ENCODE measurements at regions not wholly inside any gene's neighbourhood (a gene's known extent, or its start where the extent isn't known, plus 50 kb on each side); places are given as distances from the start of the nearest gene placed in this dataset.

DNA sequence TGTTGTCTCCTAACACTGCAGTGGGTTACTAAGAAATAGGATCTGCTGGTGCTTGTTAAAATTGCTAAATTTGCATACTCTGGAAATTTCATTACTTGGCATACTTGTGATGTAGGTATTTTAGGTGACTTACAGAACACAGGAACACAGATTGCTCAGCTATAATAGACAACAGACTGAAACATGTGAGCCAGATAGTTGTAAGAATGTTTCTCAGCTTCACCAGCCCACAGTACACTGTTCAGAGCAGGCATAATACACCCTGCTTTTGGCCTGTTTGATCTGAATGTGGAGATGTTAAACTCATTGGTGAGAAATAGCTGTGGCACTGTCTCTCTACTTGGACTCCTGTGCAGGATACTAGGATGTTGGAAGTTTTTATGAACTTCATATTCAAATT lies 275.7 kb downstream of the CSNK1G3 start (continued):
- no peak for TF ChIP-seq ZNF707 (CRISPR knock-in tag; conservative IDR thresholded peaks at IDR 0.05)
- no peak for TF ChIP-seq DNMT1 (IDR thresholded peaks at IDR 0.05)
- TF ChIP-seq, protein P1, sequence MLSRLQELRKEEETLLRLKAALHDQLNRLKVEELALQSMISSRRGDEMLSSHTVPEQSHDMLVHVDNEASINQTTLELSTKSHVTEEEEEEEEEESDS (CRISPR knock-in tag; IDR thresholded peaks at IDR 0.05) = no peak
- no peak for TF ChIP-seq ZNF23 (CRISPR knock-in tag; IDR thresholded peaks at IDR 0.05)

DNA sequence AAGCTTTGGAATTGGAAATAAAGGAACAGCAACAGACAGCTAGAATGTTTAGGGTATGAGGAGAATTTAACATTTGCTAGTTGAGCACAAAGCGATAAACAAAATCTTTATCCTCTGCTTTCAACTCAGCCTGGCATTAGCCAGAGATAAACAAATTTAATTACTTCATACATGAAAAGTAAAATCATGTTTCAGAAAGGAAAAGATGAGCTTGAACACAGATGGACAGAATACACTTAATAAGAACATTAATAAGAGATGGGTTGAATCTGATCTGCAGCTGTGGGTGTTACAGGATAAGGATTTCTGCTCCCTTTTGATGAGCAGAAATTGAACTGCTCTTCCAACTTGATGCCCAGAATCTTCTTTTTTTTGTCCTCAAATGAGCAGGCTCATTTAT lies 275.2 kb downstream of the CSNK1G3 start:
- ChIA-PET CTCF (ENCODE audit: low intra/inter-chr PET ratio) (no interaction called here), POLR2A (interaction anchor here (0.8 kb wide), 1 partner anchor 10 kb away, joined by 3 read pairs; no protein-coding TSS in a partner anchor)
- FAIRE-seq (no peak), DNase-seq (ENCODE audit: extremely low read depth in 1 of 4, low spot score in 3 of 4) (no peak), ATAC-seq (no peak)
- Histone ChIP-seq H2AFZ (ENCODE audit: low read depth, low read length) (no peak overlapping the region), H3K9ac (ENCODE audit: insufficient read depth in 1 of 2, low read depth in 2 of 2, low read length in 2 of 2) (no peak overlapping the region), H3K9me1 (ENCODE audit: control insufficient read depth, insufficient read depth, low read length) (no peaks in the 10 kb centered on the region), H3K79me2 (ENCODE audit: control insufficient read depth, insufficient read depth, low read length) (no peaks in the 10 kb centered on the region), H4K20me1 (replicated peaks; ENCODE audit: control insufficient read depth, insufficient read depth, low read length) (no peaks in the 10 kb centered on the region), H3K4me2 (ENCODE audit: insufficient read depth, low read length) (no peak overlapping the region), H3K4me3 (no peak overlapping the region), H3K27me3 (ENCODE audit: control insufficient read depth in 2 of 2, insufficient read depth in 2 of 2, low read length in 2 of 2) (no peaks in the 10 kb centered on the region), H3K36me3 (ENCODE audit: control insufficient read depth, insufficient read depth, low read length) (no peaks in the 10 kb centered on the region), H3K27ac (ENCODE audit: extremely low read depth, low read depth, low read length) (no peak overlapping the region), H3K9me3 (replicated peaks; ENCODE audit: control insufficient read depth, insufficient read depth, low read depth, low read length) (no peaks in the 10 kb centered on the region), H3K4me1 (replicated peaks in 1 of 2; ENCODE audit: control insufficient read depth in 2 of 2, insufficient read depth in 2 of 2, low read length in 2 of 2) (no peaks in the 10 kb centered on the region)
- intact Hi-C loops (cut with micrococcal nuclease) = no loop called here
- 0% methylated on average over 1 of the region's 1 CpG for WGBS (ENCODE audit: insufficient coverage, low coverage, missing lambda C conversion rate)
- BruUV-seq (replicated peaks) = no TSS peak
- in situ Hi-C loops (cut with MboI) = no loop called here
- no peak for TF ChIP-seq MECOM (CRISPR knock-in tag; IDR thresholded peaks at IDR 0.05)
- TF ChIP-seq, protein P2, sequence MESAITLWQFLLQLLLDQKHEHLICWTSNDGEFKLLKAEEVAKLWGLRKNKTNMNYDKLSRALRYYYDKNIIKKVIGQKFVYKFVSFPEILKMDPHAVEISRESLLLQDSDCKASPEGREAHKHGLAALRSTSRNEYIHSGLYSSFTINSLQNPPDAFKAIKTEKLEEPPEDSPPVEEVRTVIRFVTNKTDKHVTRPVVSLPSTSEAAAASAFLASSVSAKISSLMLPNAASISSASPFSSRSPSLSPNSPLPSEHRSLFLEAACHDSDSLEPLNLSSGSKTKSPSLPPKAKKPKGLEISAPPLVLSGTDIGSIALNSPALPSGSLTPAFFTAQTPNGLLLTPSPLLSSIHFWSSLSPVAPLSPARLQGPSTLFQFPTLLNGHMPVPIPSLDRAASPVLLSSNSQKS (CRISPR knock-in tag; IDR thresholded peaks at IDR 0.05) = no peak
- TF ChIP-seq, protein P3, sequence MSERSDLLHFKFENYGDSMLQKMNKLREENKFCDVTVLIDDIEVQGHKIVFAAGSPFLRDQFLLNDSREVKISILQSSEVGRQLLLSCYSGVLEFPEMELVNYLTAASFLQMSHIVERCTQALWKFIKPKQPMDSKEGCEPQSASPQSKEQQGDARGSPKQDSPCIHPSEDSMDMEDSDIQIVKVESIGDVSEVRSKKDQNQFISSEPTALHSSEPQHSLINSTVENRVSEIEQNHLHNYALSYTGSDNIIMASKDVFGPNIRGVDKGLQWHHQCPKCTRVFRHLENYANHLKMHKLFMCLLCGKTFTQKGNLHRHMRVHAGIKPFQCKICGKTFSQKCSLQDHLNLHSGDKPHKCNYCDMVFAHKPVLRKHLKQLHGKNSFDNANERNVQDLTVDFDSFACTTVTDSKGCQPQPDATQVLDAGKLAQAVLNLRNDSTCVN (CRISPR knock-in tag; IDR thresholded peaks at IDR 0.05) = no peak
- TF ChIP-seq, protein P4, sequence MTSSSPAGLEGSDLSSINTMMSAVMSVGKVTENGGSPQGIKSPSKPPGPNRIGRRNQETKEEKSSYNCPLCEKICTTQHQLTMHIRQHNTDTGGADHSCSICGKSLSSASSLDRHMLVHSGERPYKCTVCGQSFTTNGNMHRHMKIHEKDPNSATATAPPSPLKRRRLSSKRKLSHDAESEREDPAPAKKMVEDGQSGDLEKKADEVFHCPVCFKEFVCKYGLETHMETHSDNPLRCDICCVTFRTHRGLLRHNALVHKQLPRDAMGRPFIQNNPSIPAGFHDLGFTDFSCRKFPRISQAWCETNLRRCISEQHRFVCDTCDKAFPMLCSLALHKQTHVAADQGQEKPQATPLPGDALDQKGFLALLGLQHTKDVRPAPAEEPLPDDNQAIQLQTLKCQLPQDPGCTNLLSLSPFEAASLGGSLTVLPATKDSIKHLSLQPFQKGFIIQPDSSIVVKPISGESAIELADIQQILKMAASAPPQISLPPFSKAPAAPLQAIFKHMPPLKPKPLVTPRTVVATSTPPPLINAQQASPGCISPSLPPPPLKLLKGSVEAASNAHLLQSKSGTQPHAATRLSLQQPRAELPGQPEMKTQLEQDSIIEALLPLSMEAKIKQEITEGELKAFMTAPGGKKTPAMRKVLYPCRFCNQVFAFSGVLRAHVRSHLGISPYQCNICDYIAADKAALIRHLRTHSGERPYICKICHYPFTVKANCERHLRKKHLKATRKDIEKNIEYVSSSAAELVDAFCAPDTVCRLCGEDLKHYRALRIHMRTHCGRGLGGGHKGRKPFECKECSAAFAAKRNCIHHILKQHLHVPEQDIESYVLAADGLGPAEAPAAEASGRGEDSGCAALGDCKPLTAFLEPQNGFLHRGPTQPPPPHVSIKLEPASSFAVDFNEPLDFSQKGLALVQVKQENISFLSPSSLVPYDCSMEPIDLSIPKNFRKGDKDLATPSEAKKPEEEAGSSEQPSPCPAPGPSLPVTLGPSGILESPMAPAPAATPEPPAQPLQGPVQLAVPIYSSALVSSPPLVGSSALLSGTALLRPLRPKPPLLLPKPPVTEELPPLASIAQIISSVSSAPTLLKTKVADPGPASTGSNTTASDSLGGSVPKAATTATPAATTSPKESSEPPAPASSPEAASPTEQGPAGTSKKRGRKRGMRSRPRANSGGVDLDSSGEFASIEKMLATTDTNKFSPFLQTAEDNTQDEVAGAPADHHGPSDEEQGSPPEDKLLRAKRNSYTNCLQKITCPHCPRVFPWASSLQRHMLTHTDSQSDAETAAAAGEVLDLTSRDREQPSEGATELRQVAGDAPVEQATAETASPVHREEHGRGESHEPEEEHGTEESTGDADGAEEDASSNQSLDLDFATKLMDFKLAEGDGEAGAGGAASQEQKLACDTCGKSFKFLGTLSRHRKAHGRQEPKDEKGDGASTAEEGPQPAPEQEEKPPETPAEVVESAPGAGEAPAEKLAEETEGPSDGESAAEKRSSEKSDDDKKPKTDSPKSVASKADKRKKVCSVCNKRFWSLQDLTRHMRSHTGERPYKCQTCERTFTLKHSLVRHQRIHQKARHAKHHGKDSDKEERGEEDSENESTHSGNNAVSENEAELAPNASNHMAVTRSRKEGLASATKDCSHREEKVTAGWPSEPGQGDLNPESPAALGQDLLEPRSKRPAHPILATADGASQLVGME (CRISPR knock-in tag; IDR thresholded peaks at IDR 0.05) = no peak
- TF ChIP-seq ESRRA (IDR thresholded peaks at IDR 0.05; ENCODE audit: borderline replicate concordance, low read depth) = no peak
- TF ChIP-seq ZNF436 (CRISPR knock-in tag; IDR thresholded peaks at IDR 0.05) = no peak
- TF ChIP-seq MCM5 (IDR thresholded peaks at IDR 0.05; ENCODE audit: low read depth) = no peak
- TF ChIP-seq NFRKB (IDR thresholded peaks at IDR 0.05; ENCODE audit: low read depth) = no peak

All from K562 (cell line).